ENCODE measurements at regions not wholly inside any gene's neighbourhood (a gene's known extent, or its start where the extent isn't known, plus 50 kb on each side); places are given as distances from the start of the nearest gene placed in this dataset.

DNA sequence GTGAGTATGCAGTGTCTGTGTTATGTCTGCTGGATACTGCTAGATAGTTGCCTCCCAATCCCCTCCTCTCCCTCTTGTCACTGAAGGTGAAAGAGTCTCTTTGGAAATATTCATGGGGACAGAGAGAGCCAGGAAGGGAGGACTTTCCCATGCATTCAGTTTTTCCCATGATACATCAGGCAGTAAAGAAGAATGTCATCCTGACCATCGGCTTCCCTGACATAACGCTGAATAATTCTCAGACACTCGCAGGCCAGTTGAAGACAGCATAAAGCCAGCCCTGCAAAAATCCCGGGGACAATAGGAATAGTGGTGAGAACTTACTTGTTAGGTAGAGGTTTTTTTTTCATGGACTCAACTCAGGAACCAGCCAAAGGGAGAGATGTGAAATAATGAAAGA, 58.1 kb downstream of the KLF4 start:
- no peaks in the 10 kb centered on the region for H3K9me3 ChIP-seq (replicated peaks)
- no peak overlapping the region for H3K4me3 ChIP-seq
- TF ChIP-seq, protein P1, sequence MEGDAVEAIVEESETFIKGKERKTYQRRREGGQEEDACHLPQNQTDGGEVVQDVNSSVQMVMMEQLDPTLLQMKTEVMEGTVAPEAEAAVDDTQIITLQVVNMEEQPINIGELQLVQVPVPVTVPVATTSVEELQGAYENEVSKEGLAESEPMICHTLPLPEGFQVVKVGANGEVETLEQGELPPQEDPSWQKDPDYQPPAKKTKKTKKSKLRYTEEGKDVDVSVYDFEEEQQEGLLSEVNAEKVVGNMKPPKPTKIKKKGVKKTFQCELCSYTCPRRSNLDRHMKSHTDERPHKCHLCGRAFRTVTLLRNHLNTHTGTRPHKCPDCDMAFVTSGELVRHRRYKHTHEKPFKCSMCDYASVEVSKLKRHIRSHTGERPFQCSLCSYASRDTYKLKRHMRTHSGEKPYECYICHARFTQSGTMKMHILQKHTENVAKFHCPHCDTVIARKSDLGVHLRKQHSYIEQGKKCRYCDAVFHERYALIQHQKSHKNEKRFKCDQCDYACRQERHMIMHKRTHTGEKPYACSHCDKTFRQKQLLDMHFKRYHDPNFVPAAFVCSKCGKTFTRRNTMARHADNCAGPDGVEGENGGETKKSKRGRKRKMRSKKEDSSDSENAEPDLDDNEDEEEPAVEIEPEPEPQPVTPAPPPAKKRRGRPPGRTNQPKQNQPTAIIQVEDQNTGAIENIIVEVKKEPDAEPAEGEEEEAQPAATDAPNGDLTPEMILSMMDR (IDR thresholded peaks at IDR 0.05; ENCODE audit: borderline replicate concordance) = no peak
- no peaks in the 10 kb centered on the region for H3K27me3 ChIP-seq (ENCODE audit: low read depth)
- no peak overlapping the region for H3K27ac ChIP-seq (replicated peaks)
- no peaks in the 10 kb centered on the region for H3K36me3 ChIP-seq
- intact Hi-C loops (cut with micrococcal nuclease) = no loop called here
- no peak for DNase-seq
- H3K4me1 ChIP-seq = no peaks in the 10 kb centered on the region

DNA sequence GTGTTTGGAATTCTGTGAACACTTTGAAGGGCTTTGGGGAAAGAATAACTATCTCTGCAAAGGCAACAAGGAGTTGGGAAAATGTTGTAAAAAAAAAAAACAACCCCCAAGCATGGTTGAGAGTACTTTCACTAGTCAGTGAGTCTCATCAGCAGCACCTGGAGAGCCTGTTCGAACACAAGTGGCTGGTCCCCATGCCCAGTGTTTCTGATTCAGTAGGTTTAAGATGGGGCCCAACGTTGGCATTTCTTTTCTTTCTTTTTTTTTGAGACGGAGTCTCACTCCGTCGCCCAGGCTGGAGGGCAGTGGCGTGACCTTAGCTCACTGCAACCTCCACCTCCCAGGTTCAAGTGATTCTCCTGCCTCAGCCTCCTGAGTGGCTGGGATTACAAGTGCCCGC, 59.5 kb downstream of the KLF4 start:
- H3K27ac ChIP-seq (replicated peaks) = no peak overlapping the region
- H3K9me3 ChIP-seq (replicated peaks) = no peaks in the 10 kb centered on the region
- H3K36me3 ChIP-seq = no peaks in the 10 kb centered on the region
- H3K4me1 ChIP-seq = peaks cover 1% of the 10 kb centered on the region
- H3K4me3 ChIP-seq = no peak overlapping the region
- intact Hi-C loops (cut with micrococcal nuclease) = no loop called here
- TF ChIP-seq, protein P1 (IDR thresholded peaks at IDR 0.05; ENCODE audit: borderline replicate concordance) = no peak
- no peaks in the 10 kb centered on the region for H3K27me3 ChIP-seq (ENCODE audit: low read depth)
- no peak for DNase-seq

DNA sequence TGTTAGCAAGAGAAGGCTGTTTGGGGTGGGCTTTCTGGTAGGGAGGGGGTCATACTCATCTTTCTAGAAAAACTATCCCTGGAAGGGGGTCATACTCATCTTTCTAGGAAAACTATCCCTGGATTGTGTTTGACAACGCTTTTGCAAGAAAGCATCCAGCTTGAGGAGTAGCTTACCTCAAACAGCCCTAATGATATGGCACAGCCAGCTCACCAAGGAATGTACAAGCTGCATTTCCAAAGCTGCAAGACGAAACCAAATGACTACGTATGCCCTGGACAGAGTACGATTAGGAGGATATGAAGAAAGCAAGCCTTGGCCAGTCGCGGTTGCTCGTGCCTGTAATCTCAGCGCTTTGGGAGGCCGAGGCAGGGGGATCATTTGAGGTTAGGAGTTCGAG, 63.4 kb downstream of the KLF4 start:
- DNase-seq = no peak
- H3K9me3 ChIP-seq (replicated peaks) = no peaks in the 10 kb centered on the region
- no peaks in the 10 kb centered on the region for H3K27me3 ChIP-seq (ENCODE audit: low read depth)
- H3K4me3 ChIP-seq = no peak overlapping the region
- TF ChIP-seq, protein P1 (IDR thresholded peaks at IDR 0.05; ENCODE audit: borderline replicate concordance) = no peak
- no peaks in the 10 kb centered on the region for H3K36me3 ChIP-seq
- no peak overlapping the region for H3K27ac ChIP-seq (replicated peaks)
- intact Hi-C loops (cut with micrococcal nuclease) = no loop called here
- H3K4me1 ChIP-seq = peaks cover 19% of the 10 kb centered on the region

DNA sequence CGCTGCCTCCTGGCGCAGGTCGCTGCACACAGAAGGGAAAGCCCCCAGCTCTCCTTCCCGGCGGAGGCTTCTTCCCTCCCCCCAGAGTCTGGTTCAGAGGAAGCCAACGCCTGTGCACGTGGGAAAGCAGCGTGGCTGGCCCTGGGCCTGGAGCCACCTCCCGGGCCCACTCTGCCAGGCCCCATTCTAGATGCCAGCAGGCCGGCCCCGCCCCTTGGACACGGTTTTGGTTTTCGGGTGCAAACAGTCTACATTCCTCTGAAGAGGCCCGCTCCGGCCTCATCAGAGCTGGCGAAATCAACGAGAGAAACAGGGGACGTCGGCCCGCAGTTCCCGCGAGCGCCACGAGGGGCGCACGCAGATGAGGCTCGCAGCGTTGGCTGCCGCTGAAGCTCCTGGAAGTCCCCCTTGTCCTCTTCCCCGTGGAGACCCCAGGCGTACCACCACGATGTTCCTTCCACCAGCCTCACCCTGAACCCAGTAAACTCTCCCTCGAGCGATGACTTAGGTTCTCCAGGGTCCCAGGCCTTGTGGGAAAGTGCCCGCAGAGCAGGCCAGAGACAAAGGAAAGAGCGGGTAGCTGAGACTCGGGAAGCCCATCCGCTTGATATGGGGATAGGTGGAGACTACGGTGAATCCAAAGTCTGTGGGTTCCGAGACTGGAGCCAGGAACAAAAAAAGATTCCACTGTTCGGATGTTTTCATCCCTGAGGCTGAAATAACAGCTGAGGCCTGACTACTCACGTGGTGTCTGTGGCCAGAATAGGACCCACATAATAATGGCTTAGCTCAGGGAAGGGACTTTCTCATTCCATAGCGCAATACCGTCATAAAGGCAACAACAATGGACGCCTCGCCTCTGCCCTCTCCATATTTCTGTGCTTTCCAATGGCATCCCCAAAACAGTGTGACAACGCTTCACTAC, 64.2 kb downstream of the KLF4 start:
- TF ChIP-seq, protein P1 (IDR thresholded peaks at IDR 0.05; ENCODE audit: borderline replicate concordance) = peak; percentile 98
- Histone ChIP-seq H3K36me3 (no peaks in the 10 kb centered on the region), H3K27me3 (ENCODE audit: low read depth) (no peaks in the 10 kb centered on the region), H3K4me1 (peaks cover 19% of the 10 kb centered on the region), H3K27ac (replicated peaks) (peak overlapping the region; percentile 58), H3K9me3 (replicated peaks) (no peaks in the 10 kb centered on the region), H3K4me3 (peak overlapping the region; percentile 52)
- intact Hi-C loops (cut with micrococcal nuclease) = no loop called here
- peak; percentile 82 for DNase-seq

DNA sequence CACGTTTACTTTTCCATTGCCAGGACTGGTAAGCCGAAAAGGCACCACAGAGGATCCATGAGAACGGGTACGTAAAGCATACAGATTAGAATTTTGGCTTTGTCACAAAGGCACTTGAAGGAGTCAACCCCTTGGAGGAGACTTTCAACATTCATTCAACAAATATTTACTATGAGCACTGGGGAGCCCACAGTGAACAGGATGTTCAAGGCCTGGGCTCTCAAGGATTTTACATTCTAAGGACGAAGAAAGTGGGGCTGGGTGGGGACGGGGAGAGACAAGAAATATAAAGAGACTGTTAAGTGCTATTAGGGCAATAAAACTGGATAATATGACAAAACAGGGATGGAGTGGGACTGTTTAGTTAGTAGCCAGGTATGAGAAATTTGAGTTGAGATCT, 66.0 kb downstream of the KLF4 start:
- intact Hi-C loops (cut with micrococcal nuclease) = no loop called here
- H3K4me1 ChIP-seq = peaks cover 19% of the 10 kb centered on the region

More for the DNA sequence above, 66.0 kb downstream of the KLF4 start:
- no peaks in the 10 kb centered on the region for H3K9me3 ChIP-seq (replicated peaks)
- no peaks in the 10 kb centered on the region for H3K27me3 ChIP-seq (ENCODE audit: low read depth)
- H3K36me3 ChIP-seq = no peaks in the 10 kb centered on the region
- no peak for DNase-seq
- TF ChIP-seq, protein P1 (IDR thresholded peaks at IDR 0.05; ENCODE audit: borderline replicate concordance) = no peak
- no peak overlapping the region for H3K27ac ChIP-seq (replicated peaks)
- H3K4me3 ChIP-seq = no peak overlapping the region

Measured in left ventricle myocardium inferior (tissue), 1 donor.